Ovary (tissue), 3 donors: ENCODE measurements at regions not wholly inside any gene's neighbourhood (a gene's known extent, or its start where the extent isn't known, plus 50 kb on each side); places are given as distances from the start of the nearest gene placed in this dataset.

Source experiments
- POLR2A ChIP-seq: fragments of 450-650 bp; IDR thresholded peaks from one replicate; pipeline ENCODE4 v1.6.1; 2017; ENCODE audit warnings: antibody characterized with exemption, mild to moderate bottlenecking, moderate library complexity
- TF ChIP-seq, protein P1 (sequence below), 3 donors: fragments of 450-650 bp in 2 of 3; fragments of 200-600 bp in 1 of 3; IDR thresholded peaks; one replicate each; pipeline versions ENCODE4 v1.5.1 to v1.8.0; 2016 to 2022; ENCODE audit warnings: antibody characterized with exemption in 3 of 3, mild to moderate bottlenecking in 1 of 3
- donor health status: DM: no; HTN: no; CAD: no.

GRCh38 chr7:157073949-157074624 lies 63.6 kb upstream of the MNX1 start:
- TF ChIP-seq, protein P1, sequence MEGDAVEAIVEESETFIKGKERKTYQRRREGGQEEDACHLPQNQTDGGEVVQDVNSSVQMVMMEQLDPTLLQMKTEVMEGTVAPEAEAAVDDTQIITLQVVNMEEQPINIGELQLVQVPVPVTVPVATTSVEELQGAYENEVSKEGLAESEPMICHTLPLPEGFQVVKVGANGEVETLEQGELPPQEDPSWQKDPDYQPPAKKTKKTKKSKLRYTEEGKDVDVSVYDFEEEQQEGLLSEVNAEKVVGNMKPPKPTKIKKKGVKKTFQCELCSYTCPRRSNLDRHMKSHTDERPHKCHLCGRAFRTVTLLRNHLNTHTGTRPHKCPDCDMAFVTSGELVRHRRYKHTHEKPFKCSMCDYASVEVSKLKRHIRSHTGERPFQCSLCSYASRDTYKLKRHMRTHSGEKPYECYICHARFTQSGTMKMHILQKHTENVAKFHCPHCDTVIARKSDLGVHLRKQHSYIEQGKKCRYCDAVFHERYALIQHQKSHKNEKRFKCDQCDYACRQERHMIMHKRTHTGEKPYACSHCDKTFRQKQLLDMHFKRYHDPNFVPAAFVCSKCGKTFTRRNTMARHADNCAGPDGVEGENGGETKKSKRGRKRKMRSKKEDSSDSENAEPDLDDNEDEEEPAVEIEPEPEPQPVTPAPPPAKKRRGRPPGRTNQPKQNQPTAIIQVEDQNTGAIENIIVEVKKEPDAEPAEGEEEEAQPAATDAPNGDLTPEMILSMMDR (IDR thresholded peaks at IDR 0.05): no peak
- TF ChIP-seq POLR2A: no peak
